NCI-H2081 (cell line): ENCODE measurements at regions not wholly inside any gene's neighbourhood (a gene's known extent, or its start where the extent isn't known, plus 50 kb on each side); places are given as distances from the start of the nearest gene placed in this dataset.

Source experiments
- DNase-seq, 2 experiments: peaks; one replicate each; lab custom pipeline; 2025; lab: John Stamatoyannopoulos, UW

DNA sequence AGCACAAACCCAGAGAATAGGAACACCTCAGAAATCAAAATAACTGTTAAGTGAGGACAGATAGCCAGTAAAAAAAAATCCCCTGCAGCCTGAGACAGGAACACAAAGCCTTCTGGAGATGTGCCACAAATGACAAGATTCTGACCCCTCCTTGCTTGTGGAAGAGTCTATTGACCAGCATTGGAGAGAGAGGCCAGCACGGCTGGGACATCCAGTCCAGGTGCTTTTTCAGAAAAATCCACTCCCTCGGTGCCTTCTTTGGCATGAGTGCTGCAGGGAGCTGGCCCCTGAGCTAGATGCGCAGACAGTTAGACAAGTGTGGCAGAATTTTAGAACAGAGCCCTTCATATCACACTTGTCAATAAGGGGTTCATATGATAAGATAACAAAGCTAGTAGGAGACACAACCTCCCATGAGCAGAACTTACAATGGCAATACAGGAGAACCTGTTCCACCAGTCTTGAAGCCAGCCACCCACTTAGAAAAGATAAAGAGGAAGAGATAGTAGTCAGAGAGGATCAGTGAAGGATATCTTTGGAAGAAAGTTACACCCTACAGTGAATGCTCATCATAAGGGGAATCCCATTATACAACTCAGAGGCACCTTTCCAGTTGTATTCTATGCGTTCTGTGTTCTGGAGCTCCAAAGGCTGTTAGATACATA, 298.4 kb downstream of the TLE1 start:
- DNase-seq, result no peak

GRCh38 chr9:81389569-81389993, 299.8 kb downstream of the TLE1 start:
- DNase-seq, result no peak

GRCh38 chr9:81388831-81389230, 300.5 kb downstream of the TLE1 start:
- no peak for DNase-seq

DNA sequence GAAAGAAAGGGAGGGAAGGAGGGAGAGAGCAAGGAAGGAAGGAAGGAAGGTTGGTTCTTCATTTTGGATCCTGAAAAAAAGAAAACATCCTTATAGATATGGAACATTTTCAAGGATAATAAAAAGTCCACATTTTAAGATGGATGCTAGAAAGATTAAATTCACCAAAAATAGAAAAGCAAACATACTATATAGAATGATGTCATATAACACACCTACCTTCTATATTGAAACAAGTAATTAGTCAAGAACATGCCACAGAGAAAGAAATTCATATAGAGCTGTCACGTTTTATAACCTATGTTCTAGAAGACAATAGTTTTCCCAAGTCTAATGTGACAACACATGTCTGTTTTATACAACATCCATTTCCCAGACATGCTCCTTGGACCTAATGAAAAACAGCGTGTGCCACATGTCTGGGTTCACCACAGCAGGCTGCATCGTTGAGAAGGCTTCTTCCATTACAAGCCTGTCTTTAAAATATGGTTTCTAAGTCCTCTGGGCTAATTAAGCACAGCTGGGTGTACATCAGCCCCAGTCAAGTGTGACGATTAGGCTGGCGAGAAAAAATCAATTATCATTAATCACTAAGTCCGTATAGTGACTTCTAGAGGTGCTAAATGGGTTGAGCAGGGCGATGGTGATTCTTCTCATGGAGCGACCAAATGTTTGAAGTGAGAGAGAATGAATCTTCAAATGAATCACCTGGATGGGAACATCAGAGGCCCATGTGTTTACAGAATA, 301.8 kb downstream of the TLE1 start:
- DNase-seq, result peak in 1 of 2 experiments; percentile 10

GRCh38 chr9:81384911-81385310, 304.4 kb downstream of the TLE1 start:
- no peak for DNase-seq

GRCh38 chr9:81382281-81382680, 307.1 kb downstream of the TLE1 start:
- no peak for DNase-seq

DNA sequence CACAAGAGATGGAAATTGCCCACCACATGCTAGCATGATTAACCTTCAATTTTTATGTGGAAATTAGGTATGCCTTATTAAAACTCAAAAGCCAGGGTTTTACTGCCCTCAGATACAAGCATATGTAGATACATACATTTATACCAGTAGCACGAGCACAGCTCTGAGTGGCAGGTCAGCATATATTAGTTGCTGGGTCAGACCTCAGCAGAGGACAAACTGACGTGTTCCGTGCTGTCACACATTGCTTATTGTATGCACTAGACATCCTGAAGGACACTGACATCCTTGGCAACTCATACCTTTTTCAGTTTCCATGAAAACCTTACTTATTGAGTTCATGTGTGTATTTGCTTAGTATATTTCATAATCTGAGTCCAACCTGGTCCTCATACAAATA, 307.7 kb downstream of the TLE1 start:
- DNase-seq, result no peak

DNA sequence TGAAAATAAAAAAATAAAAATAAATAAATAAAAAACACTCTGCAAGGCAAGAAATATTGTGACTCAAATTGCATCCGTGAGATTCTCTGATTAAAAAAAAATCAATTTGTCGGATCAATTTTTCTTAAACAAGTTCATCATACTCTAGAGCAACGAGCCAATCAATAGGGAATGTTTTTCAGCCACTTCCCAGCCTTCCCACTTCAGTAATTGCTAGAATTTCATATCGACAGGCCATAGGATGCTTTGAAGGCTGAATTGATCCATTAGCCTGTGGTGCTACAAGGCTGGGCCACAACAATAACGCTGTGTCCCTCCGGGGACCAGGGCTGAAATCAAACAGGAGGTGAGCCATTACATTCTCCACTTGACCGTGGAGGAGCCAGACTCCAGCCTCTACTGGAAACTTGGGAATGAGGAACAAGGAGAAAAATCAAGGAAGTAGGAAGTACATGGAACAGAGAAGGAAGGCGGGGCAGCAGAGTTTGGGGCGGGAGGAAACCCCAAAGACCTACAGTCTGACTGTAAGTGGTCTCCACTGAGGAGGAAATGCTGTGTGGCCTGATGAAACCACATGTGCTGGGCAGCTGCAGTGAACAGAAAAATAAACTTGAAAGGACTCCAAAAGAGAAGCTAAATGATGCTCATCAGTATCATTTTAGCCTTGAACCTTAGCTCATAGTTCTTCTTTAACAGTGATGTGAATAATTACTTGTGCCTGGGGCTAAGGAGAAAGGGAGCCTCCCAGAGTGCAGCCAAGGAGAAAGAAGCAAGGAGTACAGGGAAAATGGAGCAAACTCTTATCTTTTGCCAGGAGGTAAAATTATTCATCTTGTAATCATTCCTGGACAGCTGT, 308.6 kb downstream of the TLE1 start:
- no peak for DNase-seq

DNA sequence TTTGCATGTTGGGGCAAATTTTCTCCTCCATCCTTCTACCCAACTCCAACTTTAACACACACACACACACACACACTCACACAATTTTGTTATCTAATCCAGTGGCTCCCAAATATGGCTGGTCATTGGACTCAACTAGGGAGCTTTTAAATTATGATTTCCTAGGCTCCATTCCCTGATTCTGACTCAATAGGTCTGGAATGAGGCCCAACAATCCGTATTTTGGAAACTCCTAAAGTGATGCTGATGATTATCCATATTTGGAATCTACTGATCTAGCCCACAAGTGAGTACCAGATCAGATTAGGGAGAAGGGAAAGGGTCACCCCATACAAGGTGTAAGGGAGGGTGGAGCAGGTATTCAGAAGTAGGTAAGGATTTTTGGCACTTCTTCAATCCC, 309.7 kb downstream of the TLE1 start:
- DNase-seq, result no peak

DNA sequence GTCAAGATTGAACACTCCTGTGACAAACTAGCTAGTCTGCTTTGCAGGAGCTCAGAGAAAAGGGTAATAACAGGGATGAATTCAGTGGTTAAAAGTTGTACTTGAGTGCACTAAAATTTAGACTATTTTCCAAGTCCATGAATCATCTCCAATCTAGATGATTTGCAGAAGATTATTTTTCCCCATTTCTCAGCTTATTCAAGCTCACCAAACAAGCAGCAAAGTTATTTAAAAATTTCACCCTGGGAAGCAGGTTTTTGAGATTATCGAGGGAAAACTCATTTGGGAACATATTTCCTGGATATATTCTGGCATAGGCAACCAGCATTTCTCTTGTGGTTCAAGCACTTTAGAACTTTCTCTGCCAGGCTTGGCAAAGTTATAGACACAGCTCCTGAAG, 311.4 kb downstream of the TLE1 start:
- no peak for DNase-seq

GRCh38 chr9:81377320-81377719, 312.0 kb downstream of the TLE1 start:
- peak; percentile 24 to 76 for DNase-seq

DNA sequence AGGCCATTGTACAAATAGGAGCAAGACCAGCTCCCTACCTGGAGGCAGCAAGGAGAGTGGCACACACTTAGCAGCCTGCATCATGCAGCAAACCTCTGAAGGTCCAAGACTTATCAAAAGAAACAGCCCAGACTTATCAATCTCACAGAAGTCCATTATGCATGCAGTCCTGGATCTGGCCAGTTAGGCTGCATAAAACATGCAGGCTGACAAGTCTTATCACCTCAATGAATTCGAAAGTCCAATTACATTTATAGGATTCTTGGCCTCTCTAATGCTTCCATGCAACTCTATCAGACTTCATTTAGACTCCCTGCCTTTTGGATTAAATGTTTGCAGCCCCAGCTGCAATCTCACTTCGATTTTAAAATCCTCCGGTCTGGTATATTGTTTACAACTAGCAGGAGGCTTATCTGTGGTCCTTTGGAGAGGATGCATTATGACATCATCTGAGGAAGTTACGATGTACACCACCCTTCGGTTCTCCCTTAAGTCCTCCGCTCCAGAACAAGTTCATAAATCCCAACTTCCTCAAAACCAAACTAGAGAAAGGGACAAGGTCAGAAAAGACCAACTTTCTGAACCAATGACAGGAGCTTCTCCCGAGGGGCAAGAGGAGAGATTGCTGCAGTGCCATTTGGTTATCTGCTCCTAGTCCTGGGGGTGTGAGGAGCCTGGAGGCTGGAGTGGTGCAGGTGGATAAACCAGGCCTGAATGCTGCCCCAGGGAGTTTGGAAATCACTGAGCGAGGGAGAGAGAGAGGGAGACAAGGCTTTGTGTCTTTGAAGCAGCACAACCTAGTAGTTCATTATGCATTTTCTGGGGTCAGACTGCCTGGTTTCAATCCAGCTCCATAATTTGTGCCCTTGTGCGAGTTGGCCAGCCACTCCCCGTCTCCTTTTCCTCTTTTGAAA, 313.9 kb downstream of the TLE1 start:
- DNase-seq, result no peak

- DNase-seq, result no peak
These were observed 314.7 kb downstream of the TLE1 start for GRCh38 chr9:81374459-81375186.

GRCh38 chr9:81373294-81373693, 316.1 kb downstream of the TLE1 start:
- DNase-seq, result no peak

DNA sequence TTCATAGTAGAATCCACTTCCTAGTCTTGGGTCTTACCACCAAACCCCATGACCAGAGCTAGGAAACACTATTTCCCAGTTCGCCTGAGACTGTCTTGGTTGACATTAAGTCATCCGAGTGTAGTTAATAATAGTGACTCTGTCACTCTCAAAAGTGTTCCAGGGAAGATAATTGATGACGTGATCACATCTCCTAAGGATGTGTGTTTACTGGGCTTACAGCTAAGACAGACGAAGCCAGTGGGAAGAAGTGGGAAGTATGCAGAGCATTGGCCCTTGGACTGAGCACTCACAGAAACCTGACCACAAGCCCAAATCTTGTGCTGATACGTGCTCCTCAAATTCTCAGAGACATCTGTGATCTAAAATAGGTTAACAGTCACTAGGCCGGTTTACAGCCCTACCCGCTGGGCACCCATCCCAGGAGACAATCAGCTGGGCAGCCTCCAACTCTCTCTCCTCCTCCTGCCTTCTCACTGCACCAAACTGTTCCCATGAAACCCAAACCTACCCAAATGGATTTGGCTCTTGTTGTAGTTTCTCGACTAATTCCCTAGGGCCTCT, 316.6 kb downstream of the TLE1 start:
- DNase-seq, result no peak

DNA sequence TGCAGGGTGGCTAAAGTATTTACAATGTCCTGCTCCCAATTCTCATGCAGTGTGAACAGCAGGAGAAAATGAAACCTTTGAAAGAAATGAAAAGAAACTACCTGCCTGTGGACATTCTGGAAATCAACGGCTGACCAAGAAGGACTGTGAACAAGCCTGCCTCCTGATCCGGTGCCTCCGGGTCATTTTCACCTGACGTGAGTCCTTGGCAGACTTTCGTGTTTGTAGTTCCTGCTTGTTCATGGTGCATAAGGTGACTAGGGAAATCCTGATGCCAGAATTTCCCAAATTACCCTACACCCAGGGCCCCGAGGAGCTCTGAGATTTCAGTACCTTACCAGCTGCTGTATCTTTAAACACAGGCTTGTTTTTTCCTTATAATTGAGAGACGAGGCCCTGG, 317.5 kb downstream of the TLE1 start:
- no peak for DNase-seq

- no peak for DNase-seq
These were observed 318.7 kb downstream of the TLE1 start for GRCh38 chr9:81370650-81371049.

DNA sequence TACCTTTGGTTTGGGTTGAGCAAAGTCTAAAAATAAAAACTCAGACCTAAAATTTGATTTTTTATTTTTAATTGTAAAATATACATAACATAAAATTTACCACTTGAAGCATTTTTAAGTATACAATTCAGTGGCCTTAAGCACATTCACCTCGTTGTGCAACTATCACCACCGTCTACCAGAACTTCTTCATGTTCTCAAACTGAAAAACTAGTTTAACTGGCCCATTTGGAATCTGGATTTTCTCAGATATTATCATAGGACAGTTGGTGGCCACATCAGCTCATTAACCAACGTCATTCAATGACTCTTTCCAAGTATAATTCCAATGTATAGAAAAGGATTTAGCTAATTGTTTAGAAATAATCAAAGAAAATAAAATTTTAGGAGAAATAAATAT, 319.3 kb downstream of the TLE1 start:
- no peak for DNase-seq

DNA sequence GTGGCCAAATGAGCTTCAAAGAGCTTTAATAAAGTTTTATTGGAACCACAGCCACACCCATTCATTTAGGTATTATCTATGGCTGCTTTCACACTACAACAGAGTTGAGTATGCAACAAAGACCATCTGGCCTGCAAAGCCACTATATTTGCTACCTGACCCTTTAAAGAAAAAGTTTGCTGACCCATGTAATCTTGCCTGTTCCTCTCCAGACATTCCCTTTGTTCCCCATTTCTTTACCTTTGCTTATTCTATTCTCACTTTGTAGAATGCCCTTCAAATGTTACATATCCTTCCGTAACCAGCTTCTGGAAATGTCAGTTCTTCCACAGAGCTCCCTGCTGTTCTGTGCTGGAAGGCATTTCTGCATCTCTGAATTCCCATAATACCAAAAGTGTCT, 320.2 kb downstream of the TLE1 start:
- DNase-seq, result no peak

GRCh38 chr9:81363916-81364480, 325.3 kb downstream of the TLE1 start:
- DNase-seq, result no peak
